ENCODE measurements at regions not wholly inside any gene's neighbourhood (a gene's known extent, or its start where the extent isn't known, plus 50 kb on each side); places are given as distances from the start of the nearest gene placed in this dataset.

- TF ChIP-seq CTCF (IDR thresholded peaks at IDR 0.05; ENCODE audit: poor library complexity) (no peak), EZH2phosphoT487 (IDR thresholded peaks at IDR 0.05; ENCODE audit: low read depth, severe bottlenecking, unreplicated experiment) (no peak), EZH2 (IDR thresholded peaks at IDR 0.05; ENCODE audit: borderline replicate concordance) (no peak)
These were observed 92.5 kb upstream of the PDE10A start for GRCh38 chr6:165755583-165755982.

All from hepatocyte (in vitro differentiated cells).